GM12878 (cell line): ENCODE measurements at regions not wholly inside any gene's neighbourhood (a gene's known extent, or its start where the extent isn't known, plus 50 kb on each side); places are given as distances from the start of the nearest gene placed in this dataset.
A peak's percentile ranks its signal among the peaks of the same experiment; 100 is the strongest.

Experiments used
- ATAC-seq: fragments of 200-7000 bp; cut with Tn5 transposase; 3 replicates; pipeline ENCODE4 v1.9.1; 2020; ENCODE audit warnings: mild to moderate bottlenecking, moderate library complexity
- BruUV-seq: library from RNA; stranded (reverse); fragments of 400-500 nt; replicated peaks from 2 replicates; lab custom pipeline; 2021; lab: Mats Ljungman, UMichigan
- CTCF ChIA-PET: fragments of 300-600 bp; sonication (Branson Sonifier 250); formaldehyde crosslinking; extraction: SDS; loops from one replicate; lab custom pipeline; 2021; ENCODE audit warnings: inconsistent platforms; lab: Yijun Ruan, JAX
- POLR2A ChIA-PET: fragments of 350-600 bp; formaldehyde crosslinking; extraction: SDS; loops from one replicate; lab custom pipeline; 2021; ENCODE audit warnings: inconsistent platforms; lab: Charles Lee
- RAD21 ChIA-PET: fragments of 300-600 bp; sonication (Branson Sonifier 250); formaldehyde crosslinking; loops from one replicate; lab custom pipeline; 2023; ENCODE audit warnings: antibody characterized with exemption; ENCODE audit not compliant: unreplicated experiment; lab: Charles Lee
- SMC1A ChIA-PET: fragments of 300-600 bp; sonication (Branson Sonifier 250); formaldehyde crosslinking; loops from one replicate; lab custom pipeline; 2023; ENCODE audit not compliant: unreplicated experiment, uncharacterized antibody; lab: Charles Lee
- DNase-seq: peaks from one replicate; pipeline ENCODE4 v3.0.0-alpha.2; 2011; ENCODE audit warnings: low read depth, low spot score
- FAIRE-seq: peaks from 3 replicates; lab custom pipeline; 2011; peaks lifted over from hg19 to GRCh38; lab: Jason Lieb, UNC
- H2AFZ ChIP-seq: 2 replicates; pipeline ENCODE4 v1.6.0; 2011; ENCODE audit warnings: low read depth, low read length, control low read depth; ENCODE audit not compliant: control insufficient read depth
- H3K27ac ChIP-seq: 2 replicates; pipeline ENCODE4 v1.5.1; 2011; ENCODE audit warnings: control low read depth; ENCODE audit not compliant: control insufficient read depth, insufficient read depth
- H3K27me3 ChIP-seq, 2 experiments: replicated peaks in 1 of 2; 2 replicates each; pipeline versions ENCODE4 v1.6.0 to v1.6.1; 2011; ENCODE audit warnings: low read length in 1 of 2; ENCODE audit not compliant: control insufficient read depth in 2 of 2, insufficient read depth in 2 of 2
- H3K36me3 ChIP-seq, 2 experiments: 2 replicates each; pipeline ENCODE4 v1.5.1; 2011; ENCODE audit warnings: low read length in 1 of 2; ENCODE audit not compliant: control insufficient read depth in 2 of 2, insufficient read depth in 2 of 2
- H3K4me1 ChIP-seq: 2 replicates; pipeline ENCODE4 v1.6.1; 2011; ENCODE audit warnings: mild to moderate bottlenecking, low read length, moderate library complexity, mixed read lengths; ENCODE audit not compliant: control insufficient read depth, insufficient read depth
- H3K4me2 ChIP-seq: 2 replicates; pipeline ENCODE4 v1.6.0; 2011; ENCODE audit warnings: control low read depth; ENCODE audit not compliant: control insufficient read depth, insufficient read depth
- H3K4me3 ChIP-seq: fragments of 200-600 bp; sonication (generic); 2 replicates; pipeline ENCODE4 v1.5.1; 2016
- H3K79me2 ChIP-seq: 2 replicates; pipeline ENCODE4 v1.6.0; 2011; ENCODE audit warnings: low read length; ENCODE audit not compliant: control insufficient read depth, insufficient read depth
- H3K9ac ChIP-seq: 2 replicates; pipeline ENCODE4 v1.8.0; 2011; ENCODE audit warnings: low read length, control low read depth, mixed read lengths; ENCODE audit not compliant: control insufficient read depth, insufficient read depth
- H3K9me3 ChIP-seq: replicated peaks from 3 replicates; pipeline ENCODE4 v1.5.1; 2011; ENCODE audit warnings: mild to moderate bottlenecking, low read length; ENCODE audit not compliant: control insufficient read depth, insufficient read depth
- H4K20me1 ChIP-seq: 2 replicates; pipeline ENCODE4 v1.6.0; 2011; ENCODE audit not compliant: control insufficient read depth, insufficient read depth
- ATF7 ChIP-seq: fragments of 450-650 bp; IDR thresholded peaks from 2 replicates; pipeline ENCODE4 v1.6.1; 2016; ENCODE audit warnings: low read depth, mild to moderate bottlenecking
- MEF2A ChIP-seq: IDR thresholded peaks from 2 replicates; pipeline ENCODE4 v1.6.1; 2011; ENCODE audit warnings: low read depth, mild to moderate bottlenecking, low read length, moderate library complexity; ENCODE audit not compliant: insufficient read depth
- NFYB ChIP-seq: IDR thresholded peaks from 2 replicates; pipeline ENCODE4 v1.6.1; 2011; ENCODE audit warnings: low read depth, mild to moderate bottlenecking, low read length, improper control_type of control experiment, moderate library complexity; ENCODE audit not compliant: insufficient read depth
- PAX8 ChIP-seq: fragments of 450-650 bp; IDR thresholded peaks from 2 replicates; pipeline ENCODE4 v1.6.1; 2017; ENCODE audit warnings: mild to moderate bottlenecking, moderate library complexity
- POLR2A ChIP-seq: IDR thresholded peaks from 2 replicates; pipeline ENCODE4 v1.6.1; 2011; ENCODE audit warnings: low read depth, mild to moderate bottlenecking, low read length
- RCOR1 ChIP-seq: conservative IDR thresholded peaks from 2 replicates; pipeline ENCODE4 v1.6.1; 2012; ENCODE audit warnings: low read depth, low read length, improper control_type of control experiment
- SMAD1 ChIP-seq: fragments of 450-650 bp; IDR thresholded peaks from 2 replicates; pipeline ENCODE4 v1.6.1; 2018; ENCODE audit warnings: mild to moderate bottlenecking, low read depth; ENCODE audit not compliant: partially characterized antibody
- SREBF1 ChIP-seq: IDR thresholded peaks from 2 replicates; pipeline ENCODE4 v1.6.1; 2012; ENCODE audit warnings: mild to moderate bottlenecking, low read length
- SUZ12 ChIP-seq: fragments of 200-600 bp; sonication (generic); IDR thresholded peaks from one replicate; pipeline ENCODE4 v1.6.1; 2018; ENCODE audit warnings: antibody characterized with exemption, mild to moderate bottlenecking; ENCODE audit not compliant: unreplicated experiment
- YY1 ChIP-seq: IDR thresholded peaks from 2 replicates; pipeline ENCODE4 v1.6.1; 2011; ENCODE audit warnings: low read depth, mild to moderate bottlenecking, low read length
- ZBED1 ChIP-seq: IDR thresholded peaks from 2 replicates; pipeline ENCODE4 v1.6.1; 2016; ENCODE audit warnings: borderline replicate concordance
- ZNF217 ChIP-seq: fragments of 450-650 bp; IDR thresholded peaks from 2 replicates; pipeline ENCODE4 v1.6.1; 2017; ENCODE audit warnings: antibody characterized with exemption, mild to moderate bottlenecking
- WGBS: methylation state at CpG from one replicate; pipeline ENCODE4 v1.1.6; 2016; ENCODE audit warnings: low lambda C conversion rate; ENCODE audit not compliant: insufficient replicate concordance, insufficient coverage; ENCODE audit errors: missing lambda C conversion rate; 5-methylcytosine and 5-hydroxymethylcytosine counted together
- in situ Hi-C: fragments of 300-500 bp; cut with MboI; formaldehyde crosslinking; loops from 9 replicates; pipeline ENCODE4 v1.14.3; 2018; ENCODE audit warnings: mixed read lengths
- intact Hi-C: fragments of 100-400 bp; cut with micrococcal nuclease; formaldehyde crosslinking; loops from one replicate; pipeline ENCODE4 v1.14.2; 2022; ENCODE audit not compliant: unreplicated experiment
- TF ChIP-seq, protein P1 (sequence below): fragments of 450-650 bp; IDR thresholded peaks from 2 replicates; pipeline ENCODE4 v1.6.1; 2017; ENCODE audit warnings: mild to moderate bottlenecking
- TF ChIP-seq, protein P2 (sequence below): IDR thresholded peaks from 2 replicates; pipeline ENCODE4 v1.6.1; 2012; ENCODE audit warnings: low read depth, low read length, improper control_type of control experiment
- TF ChIP-seq, protein P3 (sequence below): IDR thresholded peaks from 2 replicates; pipeline ENCODE4 v1.6.1; 2012; ENCODE audit warnings: improper control_type of control experiment, low read depth, low read length; ENCODE audit not compliant: insufficient replicate concordance
- TF ChIP-seq, protein P4 (sequence below): IDR thresholded peaks from 2 replicates; pipeline ENCODE4 v1.6.1; 2012; ENCODE audit warnings: low read depth, low read length, improper control_type of control experiment

DNA sequence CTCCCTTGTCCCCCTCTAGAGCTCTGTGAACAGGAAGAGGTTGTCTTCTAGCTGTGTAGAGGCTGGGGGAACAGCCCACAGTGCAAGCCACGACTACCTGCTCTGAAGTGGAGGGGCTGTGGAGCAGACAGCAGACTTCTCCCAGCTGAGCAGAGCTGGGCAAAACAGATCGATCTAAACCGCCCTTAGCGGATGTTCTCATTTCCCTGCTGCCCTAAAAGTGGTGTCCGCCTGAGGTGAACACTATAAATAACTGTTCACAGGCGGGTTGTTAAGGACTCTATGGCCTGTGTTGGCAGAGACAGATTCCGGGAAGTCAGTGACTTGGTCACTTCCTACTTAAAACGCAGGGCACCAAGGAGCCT is 203.2 kb downstream of the RHOU start:
- ATAC-seq (peak; percentile 31; the same call in 2 of the 3 replicates), DNase-seq (no peak), FAIRE-seq (no peak)
- Histone ChIP-seq H3K9ac (no peak overlapping the region), H3K27me3 (no peaks in the 10 kb centered on the region; a peak in 2 of 4 replicates), H4K20me1 (no peaks in the 10 kb centered on the region), H3K4me3 (no peak overlapping the region), H3K9me3 (no peaks in the 10 kb centered on the region), H3K36me3 (no peaks in the 10 kb centered on the region), H3K79me2 (no peaks in the 10 kb centered on the region), H3K4me1 (no peaks in the 10 kb centered on the region), H3K4me2 (no peak overlapping the region), H3K27ac (no peak overlapping the region), H2AFZ (no peak overlapping the region)
- SMC1A ChIA-PET = no interaction called here
- intact Hi-C loops = no loop called here
- CTCF ChIA-PET = no interaction called here
- WGBS = 28% methylated on average over 8 of the region's 8 CpGs
- POLR2A ChIA-PET = no interaction called here
- no TSS peak for BruUV-seq
- no peak for TF ChIP-seq SUZ12
- TF ChIP-seq, protein P1, sequence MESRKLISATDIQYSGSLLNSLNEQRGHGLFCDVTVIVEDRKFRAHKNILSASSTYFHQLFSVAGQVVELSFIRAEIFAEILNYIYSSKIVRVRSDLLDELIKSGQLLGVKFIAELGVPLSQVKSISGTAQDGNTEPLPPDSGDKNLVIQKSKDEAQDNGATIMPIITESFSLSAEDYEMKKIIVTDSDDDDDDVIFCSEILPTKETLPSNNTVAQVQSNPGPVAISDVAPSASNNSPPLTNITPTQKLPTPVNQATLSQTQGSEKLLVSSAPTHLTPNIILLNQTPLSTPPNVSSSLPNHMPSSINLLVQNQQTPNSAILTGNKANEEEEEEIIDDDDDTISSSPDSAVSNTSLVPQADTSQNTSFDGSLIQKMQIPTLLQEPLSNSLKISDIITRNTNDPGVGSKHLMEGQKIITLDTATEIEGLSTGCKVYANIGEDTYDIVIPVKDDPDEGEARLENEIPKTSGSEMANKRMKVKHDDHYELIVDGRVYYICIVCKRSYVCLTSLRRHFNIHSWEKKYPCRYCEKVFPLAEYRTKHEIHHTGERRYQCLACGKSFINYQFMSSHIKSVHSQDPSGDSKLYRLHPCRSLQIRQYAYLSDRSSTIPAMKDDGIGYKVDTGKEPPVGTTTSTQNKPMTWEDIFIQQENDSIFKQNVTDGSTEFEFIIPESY = no peak
- TF ChIP-seq SMAD1 = no peak
- TF ChIP-seq SREBF1 = no peak
- TF ChIP-seq ATF7 = no peak
- no peak for TF ChIP-seq MEF2A
- TF ChIP-seq, protein P2, sequence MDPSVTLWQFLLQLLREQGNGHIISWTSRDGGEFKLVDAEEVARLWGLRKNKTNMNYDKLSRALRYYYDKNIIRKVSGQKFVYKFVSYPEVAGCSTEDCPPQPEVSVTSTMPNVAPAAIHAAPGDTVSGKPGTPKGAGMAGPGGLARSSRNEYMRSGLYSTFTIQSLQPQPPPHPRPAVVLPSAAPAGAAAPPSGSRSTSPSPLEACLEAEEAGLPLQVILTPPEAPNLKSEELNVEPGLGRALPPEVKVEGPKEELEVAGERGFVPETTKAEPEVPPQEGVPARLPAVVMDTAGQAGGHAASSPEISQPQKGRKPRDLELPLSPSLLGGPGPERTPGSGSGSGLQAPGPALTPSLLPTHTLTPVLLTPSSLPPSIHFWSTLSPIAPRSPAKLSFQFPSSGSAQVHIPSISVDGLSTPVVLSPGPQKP = no peak
- no peak for TF ChIP-seq YY1
- no peak for TF ChIP-seq RCOR1
- TF ChIP-seq ZNF217 = no peak
- TF ChIP-seq, protein P3, sequence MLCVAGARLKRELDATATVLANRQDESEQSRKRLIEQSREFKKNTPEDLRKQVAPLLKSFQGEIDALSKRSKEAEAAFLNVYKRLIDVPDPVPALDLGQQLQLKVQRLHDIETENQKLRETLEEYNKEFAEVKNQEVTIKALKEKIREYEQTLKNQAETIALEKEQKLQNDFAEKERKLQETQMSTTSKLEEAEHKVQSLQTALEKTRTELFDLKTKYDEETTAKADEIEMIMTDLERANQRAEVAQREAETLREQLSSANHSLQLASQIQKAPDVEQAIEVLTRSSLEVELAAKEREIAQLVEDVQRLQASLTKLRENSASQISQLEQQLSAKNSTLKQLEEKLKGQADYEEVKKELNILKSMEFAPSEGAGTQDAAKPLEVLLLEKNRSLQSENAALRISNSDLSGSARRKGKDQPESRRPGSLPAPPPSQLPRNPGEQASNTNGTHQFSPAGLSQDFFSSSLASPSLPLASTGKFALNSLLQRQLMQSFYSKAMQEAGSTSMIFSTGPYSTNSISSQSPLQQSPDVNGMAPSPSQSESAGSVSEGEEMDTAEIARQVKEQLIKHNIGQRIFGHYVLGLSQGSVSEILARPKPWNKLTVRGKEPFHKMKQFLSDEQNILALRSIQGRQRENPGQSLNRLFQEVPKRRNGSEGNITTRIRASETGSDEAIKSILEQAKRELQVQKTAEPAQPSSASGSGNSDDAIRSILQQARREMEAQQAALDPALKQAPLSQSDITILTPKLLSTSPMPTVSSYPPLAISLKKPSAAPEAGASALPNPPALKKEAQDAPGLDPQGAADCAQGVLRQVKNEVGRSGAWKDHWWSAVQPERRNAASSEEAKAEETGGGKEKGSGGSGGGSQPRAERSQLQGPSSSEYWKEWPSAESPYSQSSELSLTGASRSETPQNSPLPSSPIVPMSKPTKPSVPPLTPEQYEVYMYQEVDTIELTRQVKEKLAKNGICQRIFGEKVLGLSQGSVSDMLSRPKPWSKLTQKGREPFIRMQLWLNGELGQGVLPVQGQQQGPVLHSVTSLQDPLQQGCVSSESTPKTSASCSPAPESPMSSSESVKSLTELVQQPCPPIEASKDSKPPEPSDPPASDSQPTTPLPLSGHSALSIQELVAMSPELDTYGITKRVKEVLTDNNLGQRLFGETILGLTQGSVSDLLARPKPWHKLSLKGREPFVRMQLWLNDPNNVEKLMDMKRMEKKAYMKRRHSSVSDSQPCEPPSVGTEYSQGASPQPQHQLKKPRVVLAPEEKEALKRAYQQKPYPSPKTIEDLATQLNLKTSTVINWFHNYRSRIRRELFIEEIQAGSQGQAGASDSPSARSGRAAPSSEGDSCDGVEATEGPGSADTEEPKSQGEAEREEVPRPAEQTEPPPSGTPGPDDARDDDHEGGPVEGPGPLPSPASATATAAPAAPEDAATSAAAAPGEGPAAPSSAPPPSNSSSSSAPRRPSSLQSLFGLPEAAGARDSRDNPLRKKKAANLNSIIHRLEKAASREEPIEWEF = no peak
- no peak for TF ChIP-seq ZBED1
- no peak for TF ChIP-seq PAX8
- no peak; the same call in 1 of the 2 replicates for TF ChIP-seq POLR2A
- TF ChIP-seq, protein P4, sequence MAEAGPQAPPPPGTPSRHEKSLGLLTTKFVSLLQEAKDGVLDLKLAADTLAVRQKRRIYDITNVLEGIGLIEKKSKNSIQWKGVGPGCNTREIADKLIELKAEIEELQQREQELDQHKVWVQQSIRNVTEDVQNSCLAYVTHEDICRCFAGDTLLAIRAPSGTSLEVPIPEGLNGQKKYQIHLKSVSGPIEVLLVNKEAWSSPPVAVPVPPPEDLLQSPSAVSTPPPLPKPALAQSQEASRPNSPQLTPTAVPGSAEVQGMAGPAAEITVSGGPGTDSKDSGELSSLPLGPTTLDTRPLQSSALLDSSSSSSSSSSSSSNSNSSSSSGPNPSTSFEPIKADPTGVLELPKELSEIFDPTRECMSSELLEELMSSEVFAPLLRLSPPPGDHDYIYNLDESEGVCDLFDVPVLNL = no peak
- no peak for TF ChIP-seq NFYB
- RAD21 ChIA-PET = interaction anchor here (0.6 kb wide), 1 partner anchor 284 kb away, joined by 4 read pairs; no protein-coding TSS in a partner anchor
- in situ Hi-C loops = no loop called here
